Spinal cord (tissue), 9 donors: ENCODE measurements at regions not wholly inside any gene's neighbourhood (a gene's known extent, or its start where the extent isn't known, plus 50 kb on each side); places are given as distances from the start of the nearest gene placed in this dataset.

ENCODE experiments used
- DNase-seq, 6 donors: peaks; one replicate each; pipeline versions ENCODE4 v3.0.0 to v3.0.0-alpha.2; 2013 to 2015; ENCODE audit warnings: low spot score in 6 of 6, low read depth in 4 of 6
- H3K27ac ChIP-seq: one replicate; pipeline ENCODE4 v1.5.1; 2013; ENCODE audit warnings: low read depth, low read length, control low read depth
- H3K27me3 ChIP-seq: one replicate; pipeline ENCODE4 v1.6.1; 2013; ENCODE audit warnings: low read length; ENCODE audit not compliant: control insufficient read depth, insufficient read depth
- H3K36me3 ChIP-seq: one replicate; pipeline ENCODE4 v1.6.1; 2013; ENCODE audit warnings: low read length; ENCODE audit not compliant: control insufficient read depth, insufficient read depth
- H3K4me1 ChIP-seq: one replicate; pipeline ENCODE4 v1.6.1; 2013; ENCODE audit warnings: low read length; ENCODE audit not compliant: control insufficient read depth, insufficient read depth
- H3K4me3 ChIP-seq: one replicate; pipeline ENCODE4 v1.5.1; 2013; ENCODE audit warnings: low read depth, low read length, control low read depth
- H3K9me3 ChIP-seq: one replicate; pipeline ENCODE4 v1.6.1; 2013; ENCODE audit warnings: low read length; ENCODE audit not compliant: control insufficient read depth, insufficient read depth
- WGBS: methylation state at CpG from one replicate; pipeline ENCODE4 v1.1.5; 2013; ENCODE audit warnings: missing lambda C conversion rate; ENCODE audit not compliant: insufficient coverage; 5-methylcytosine and 5-hydroxymethylcytosine counted together
- donor health status: healthy.

- Histone ChIP-seq H3K9me3 (no peaks in the 10 kb centered on the region), H3K4me3 (no peak overlapping the region), H3K4me1 (no peaks in the 10 kb centered on the region), H3K36me3 (no peaks in the 10 kb centered on the region), H3K27ac (no peak overlapping the region), H3K27me3 (no peaks in the 10 kb centered on the region)
- no peak for DNase-seq
Measured at GRCh38 chr7:117929237-117929636, 56.0 kb upstream of the CTTNBP2 start.

DNA sequence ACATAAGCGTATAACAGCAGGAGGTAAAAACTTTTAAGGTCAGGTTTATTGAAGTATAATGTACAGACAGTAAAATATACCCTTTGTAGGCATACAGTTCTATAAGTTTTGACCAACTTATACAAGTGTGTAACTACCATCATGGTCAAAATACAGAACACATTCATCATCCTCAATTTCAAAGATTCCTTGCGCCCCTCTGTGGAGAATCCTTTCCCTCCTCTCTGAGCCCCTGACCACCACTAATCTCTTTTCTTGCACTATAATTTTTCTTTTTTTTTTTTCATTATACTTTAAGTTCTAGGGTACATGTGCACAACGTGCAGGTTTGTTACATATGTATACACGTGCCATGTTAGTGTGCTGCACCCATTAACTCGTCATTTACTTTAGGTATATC lies 58.1 kb upstream of the CTTNBP2 start:
- H3K4me1 ChIP-seq, result no peaks in the 10 kb centered on the region
- WGBS, result 100% methylated on average over 1 of the region's 5 CpGs

GRCh38 chr7:117937049-117937752 lies 64.0 kb upstream of the CTTNBP2 start:
- H3K27me3 ChIP-seq, result no peaks in the 10 kb centered on the region
- H3K9me3 ChIP-seq, result peaks cover 3% of the 10 kb centered on the region
- 92% methylated on average over 2 of the region's 7 CpGs for WGBS
- DNase-seq, result no peak
- no peaks in the 10 kb centered on the region for H3K4me1 ChIP-seq
- H3K27ac ChIP-seq, result no peak overlapping the region
- no peak overlapping the region for H3K4me3 ChIP-seq
- H3K36me3 ChIP-seq, result no peaks in the 10 kb centered on the region

More for the DNA sequence above, 58.1 kb upstream of the CTTNBP2 start:
- DNase-seq, result no peak
- no peaks in the 10 kb centered on the region for H3K36me3 ChIP-seq
- H3K27me3 ChIP-seq, result no peaks in the 10 kb centered on the region
- H3K9me3 ChIP-seq, result no peaks in the 10 kb centered on the region
- no peak overlapping the region for H3K4me3 ChIP-seq
- H3K27ac ChIP-seq, result no peak overlapping the region

DNA sequence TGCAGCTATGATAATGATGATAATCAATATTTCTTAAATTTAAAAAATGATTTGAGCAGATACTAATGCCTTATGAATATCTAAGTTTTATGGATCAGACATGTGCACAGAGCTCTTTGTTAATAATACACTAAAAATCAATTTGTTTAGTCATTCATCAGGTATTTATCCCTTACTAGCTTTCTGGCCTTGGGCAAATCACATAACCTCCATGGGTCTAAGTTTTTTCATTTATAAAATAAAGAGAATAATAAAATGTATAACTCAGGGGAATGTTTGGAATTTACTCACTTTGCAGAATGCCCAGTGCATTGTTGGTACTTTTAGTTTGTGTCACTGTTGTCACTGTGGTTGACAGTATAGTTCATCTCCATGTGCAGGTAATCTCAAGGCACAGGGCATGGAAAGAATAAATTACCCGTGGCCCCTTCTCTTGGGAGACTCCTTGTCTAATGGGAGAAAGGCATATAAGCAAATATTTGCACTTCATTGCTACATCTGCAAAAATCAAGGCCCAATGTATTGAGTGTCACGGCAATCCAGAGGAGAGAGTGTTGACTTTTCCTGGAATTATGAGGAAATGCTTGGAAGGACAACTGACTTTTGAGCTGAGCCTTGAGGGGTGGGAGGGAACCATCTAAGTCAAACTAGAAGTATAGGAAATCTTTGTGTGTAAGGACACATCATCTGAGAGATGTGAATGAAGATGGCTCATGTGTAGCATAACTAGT lies 64.7 kb upstream of the CTTNBP2 start:
- DNase-seq, result no peak
- H3K27ac ChIP-seq, result no peak overlapping the region
- 92% methylated on average over 2 of the region's 2 CpGs for WGBS
- peaks cover 3% of the 10 kb centered on the region for H3K9me3 ChIP-seq
- no peak overlapping the region for H3K4me3 ChIP-seq
- H3K4me1 ChIP-seq, result no peaks in the 10 kb centered on the region
- H3K27me3 ChIP-seq, result no peaks in the 10 kb centered on the region
- no peaks in the 10 kb centered on the region for H3K36me3 ChIP-seq

GRCh38 chr7:117941138-117941810 lies 68.0 kb upstream of the CTTNBP2 start:
- peaks cover 3% of the 10 kb centered on the region for H3K9me3 ChIP-seq
- H3K36me3 ChIP-seq, result no peaks in the 10 kb centered on the region
- 69% methylated on average over 3 of the region's 4 CpGs for WGBS
- no peak for DNase-seq
- H3K4me1 ChIP-seq, result no peaks in the 10 kb centered on the region
- H3K27ac ChIP-seq, result no peak overlapping the region
- H3K27me3 ChIP-seq, result no peaks in the 10 kb centered on the region
- no peak overlapping the region for H3K4me3 ChIP-seq

DNA sequence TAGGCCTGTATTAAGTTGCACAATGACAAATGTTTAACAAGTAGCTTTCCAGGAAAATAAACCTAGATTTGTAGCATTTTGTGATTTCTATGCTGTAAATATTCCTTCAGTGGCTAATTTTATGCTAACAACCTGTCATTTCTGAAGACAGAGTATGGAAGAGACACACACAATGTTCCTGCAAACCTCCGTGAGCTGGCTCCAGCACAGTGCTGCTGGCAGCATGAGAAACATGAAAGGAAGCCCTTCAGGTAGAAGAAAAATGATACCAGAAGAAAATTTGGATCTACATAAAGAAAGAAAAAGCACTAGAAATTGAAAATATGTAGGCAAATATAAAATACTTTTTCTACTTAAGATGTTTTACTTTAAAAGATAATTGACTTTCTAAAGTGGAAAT lies 69.5 kb upstream of the CTTNBP2 start:
- peaks cover 3% of the 10 kb centered on the region for H3K9me3 ChIP-seq
- no CpG with 5 or more reads among the region's 1 CpG for WGBS
- no peak for DNase-seq
- no peak overlapping the region for H3K27ac ChIP-seq
- H3K4me1 ChIP-seq, result no peaks in the 10 kb centered on the region
- no peaks in the 10 kb centered on the region for H3K36me3 ChIP-seq
- no peak overlapping the region for H3K4me3 ChIP-seq
- no peaks in the 10 kb centered on the region for H3K27me3 ChIP-seq

GRCh38 chr7:117944886-117945285 lies 71.6 kb upstream of the CTTNBP2 start:
- Histone ChIP-seq H3K36me3 (no peaks in the 10 kb centered on the region), H3K9me3 (peaks cover 3% of the 10 kb centered on the region), H3K4me1 (no peaks in the 10 kb centered on the region), H3K4me3 (no peak overlapping the region), H3K27me3 (no peaks in the 10 kb centered on the region), H3K27ac (no peak overlapping the region)
- WGBS, result no CpG with 5 or more reads among the region's 1 CpG
- DNase-seq, result no peak

DNA sequence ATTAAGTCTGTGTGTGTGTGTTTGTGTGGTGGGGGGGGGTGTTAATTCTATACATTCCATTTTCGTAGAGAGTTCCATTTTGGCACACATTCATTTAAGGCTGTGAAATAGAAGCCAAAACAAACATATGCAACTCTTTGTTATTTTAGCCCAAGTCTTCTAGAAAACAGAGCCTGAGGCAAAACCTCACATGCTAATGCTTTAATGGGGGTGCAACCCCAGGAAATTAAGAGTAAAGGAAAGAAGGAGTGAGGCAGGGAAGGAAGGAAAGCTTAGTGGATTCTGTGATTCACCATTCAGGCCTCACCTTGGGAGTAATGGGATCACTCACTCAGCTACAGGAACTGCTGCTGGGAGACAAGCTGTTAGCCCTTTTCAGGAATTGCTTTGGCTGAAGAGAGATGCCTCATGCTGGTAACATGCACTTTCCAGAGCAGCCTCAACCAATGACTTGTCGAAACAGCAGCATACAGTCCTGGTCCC lies 73.0 kb upstream of the CTTNBP2 start:
- peak in 1 of 6 donors; percentile 34 for DNase-seq
- no peak overlapping the region for H3K27ac ChIP-seq
- no peak overlapping the region for H3K4me3 ChIP-seq
- WGBS, result 56% methylated on average over 1 of the region's 2 CpGs
- H3K4me1 ChIP-seq, result no peaks in the 10 kb centered on the region
- no peaks in the 10 kb centered on the region for H3K27me3 ChIP-seq
- H3K36me3 ChIP-seq, result no peaks in the 10 kb centered on the region
- peaks cover 3% of the 10 kb centered on the region for H3K9me3 ChIP-seq

DNA sequence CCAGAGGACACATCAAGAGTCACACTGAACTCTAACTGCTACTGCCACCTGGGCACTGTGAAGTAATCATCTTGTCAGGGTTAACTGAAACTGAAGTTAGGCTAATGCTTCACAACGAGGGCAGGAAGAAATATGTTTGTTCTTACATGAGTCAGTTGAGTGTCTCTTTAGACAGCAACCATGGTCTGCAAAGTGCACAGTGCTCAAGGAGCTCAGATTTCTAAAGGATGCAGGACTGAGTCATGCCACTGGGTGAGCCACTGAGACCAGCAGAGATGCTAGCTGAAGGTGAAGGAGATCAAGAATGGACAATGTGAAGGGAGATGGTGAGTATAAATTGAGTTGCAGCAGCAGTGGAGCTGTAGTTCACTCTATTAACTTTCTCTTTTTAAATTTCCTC lies 76.0 kb upstream of the CTTNBP2 start:
- Histone ChIP-seq H3K27me3 (no peaks in the 10 kb centered on the region), H3K4me1 (no peaks in the 10 kb centered on the region), H3K36me3 (no peaks in the 10 kb centered on the region), H3K27ac (no peak overlapping the region), H3K4me3 (no peak overlapping the region), H3K9me3 (no peaks in the 10 kb centered on the region)
- DNase-seq, result no peak
- WGBS, result 100% methylated on average over 1 of the region's 1 CpG
